ENCODE measurements at regions not wholly inside any gene's neighbourhood (a gene's known extent, or its start where the extent isn't known, plus 50 kb on each side); places are given as distances from the start of the nearest gene placed in this dataset.

DNA sequence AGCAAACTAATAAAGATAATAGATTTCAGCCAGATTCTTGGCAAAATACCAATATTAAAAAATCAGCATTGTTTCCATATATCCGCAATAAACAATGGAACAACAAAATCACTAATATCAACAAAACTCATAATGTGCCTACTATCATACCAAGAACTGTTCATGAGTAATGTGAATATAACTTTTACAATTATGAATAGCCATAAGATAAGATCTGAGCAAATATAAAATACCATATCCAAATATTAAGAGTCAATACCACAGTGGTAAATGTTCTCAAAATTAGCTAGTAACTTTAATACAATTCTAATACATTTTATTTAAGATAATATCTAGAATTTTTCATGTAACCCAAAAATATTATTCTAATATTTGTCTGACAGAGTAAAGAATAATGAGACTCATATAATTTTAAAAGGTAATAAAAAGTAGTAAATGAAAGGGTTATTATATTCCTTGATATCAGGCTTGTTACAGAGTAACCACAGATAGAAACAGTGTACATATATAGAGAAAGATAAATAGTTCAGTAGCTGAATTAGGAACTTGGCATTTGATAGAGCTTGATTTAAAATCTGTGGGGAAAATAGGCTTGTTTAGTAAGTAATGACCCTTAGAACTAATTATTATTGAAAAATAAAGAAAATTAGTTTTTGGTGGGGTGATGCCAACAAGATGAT, 2126.6 kb downstream of the MRPL39 start:
- Mint-ChIP-seq H3K4me3 (ENCODE audit: unreplicated experiment) (no peak overlapping the region), H3K4me1 (ENCODE audit: low read depth) (no peaks in the 10 kb centered on the region), H3K9me3 (ENCODE audit: low read depth) (peaks cover 23% of the 10 kb centered on the region), H3K36me3 (ENCODE audit: low read depth) (no peaks in the 10 kb centered on the region), H3K27me3 (ENCODE audit: low read depth) (no peaks in the 10 kb centered on the region), H3K27ac (ENCODE audit: unreplicated experiment) (no peak overlapping the region)
- TF ChIP-seq CTCF (IDR thresholded peaks at IDR 0.05) = no peak
- DNase-seq (ENCODE audit: low spot score) = no peak

DNA sequence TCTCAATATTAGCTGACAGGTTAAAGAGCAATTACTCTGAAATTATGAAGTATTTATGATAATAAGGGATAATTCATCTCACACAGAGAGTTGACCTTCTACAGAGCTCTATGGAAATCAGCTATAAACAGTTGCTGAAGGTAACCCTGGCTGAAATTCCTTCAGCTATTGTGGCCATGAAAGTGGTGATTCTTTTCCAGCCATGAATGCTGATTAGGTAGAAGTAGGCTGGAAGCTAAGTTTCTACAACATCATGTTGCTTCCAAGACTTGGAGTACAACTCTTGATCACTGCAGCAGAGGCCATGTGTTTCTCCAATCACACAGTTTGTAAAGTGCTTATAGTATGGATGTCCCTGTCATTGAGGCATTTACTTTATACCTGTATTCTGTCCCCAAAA, 2128.9 kb downstream of the MRPL39 start:
- Mint-ChIP-seq H3K27ac (ENCODE audit: unreplicated experiment) (no peak overlapping the region), H3K27me3 (ENCODE audit: low read depth) (no peaks in the 10 kb centered on the region), H3K4me1 (ENCODE audit: low read depth) (no peaks in the 10 kb centered on the region), H3K36me3 (ENCODE audit: low read depth) (no peaks in the 10 kb centered on the region), H3K4me3 (ENCODE audit: unreplicated experiment) (no peak overlapping the region), H3K9me3 (ENCODE audit: low read depth) (peaks cover 22% of the 10 kb centered on the region)
- no peak for DNase-seq (ENCODE audit: low spot score)
- no peak for TF ChIP-seq CTCF (IDR thresholded peaks at IDR 0.05)

GRCh38 chr21:23475281-23476219, 2131.7 kb downstream of the MRPL39 start:
- no peak for TF ChIP-seq CTCF (IDR thresholded peaks at IDR 0.05)
- no peaks in the 10 kb centered on the region for H3K27me3 Mint-ChIP-seq (ENCODE audit: low read depth)
- DNase-seq (ENCODE audit: low spot score) = no peak
- no peak overlapping the region for H3K4me3 Mint-ChIP-seq (ENCODE audit: unreplicated experiment)
- H3K9me3 Mint-ChIP-seq (ENCODE audit: low read depth) = peaks cover 13% of the 10 kb centered on the region
- H3K4me1 Mint-ChIP-seq (ENCODE audit: low read depth) = no peaks in the 10 kb centered on the region
- H3K36me3 Mint-ChIP-seq (ENCODE audit: low read depth) = no peaks in the 10 kb centered on the region
- no peak overlapping the region for H3K27ac Mint-ChIP-seq (ENCODE audit: unreplicated experiment)

DNA sequence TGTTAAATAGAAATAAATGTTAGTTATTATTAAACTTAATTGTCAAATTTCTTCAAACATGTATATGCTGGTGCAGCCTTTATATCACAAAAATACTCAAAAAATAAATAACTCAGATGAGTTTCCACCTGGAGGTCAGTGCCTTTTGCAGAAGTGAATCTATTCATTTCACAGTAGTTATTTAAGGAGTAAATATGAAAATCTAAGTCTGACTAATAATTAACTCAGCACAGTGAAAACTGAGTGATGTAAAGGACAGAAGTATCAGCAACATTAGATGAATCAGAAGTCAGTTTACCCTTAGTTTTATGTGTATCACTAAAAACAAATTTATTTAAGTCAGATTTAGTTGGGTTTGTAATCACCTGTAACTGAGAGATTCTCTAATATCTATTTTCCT, 2135.4 kb downstream of the MRPL39 start:
- DNase-seq (ENCODE audit: low spot score) = no peak
- TF ChIP-seq CTCF (IDR thresholded peaks at IDR 0.05) = no peak
- Mint-ChIP-seq H3K27ac (ENCODE audit: unreplicated experiment) (no peak overlapping the region), H3K4me1 (ENCODE audit: low read depth) (no peaks in the 10 kb centered on the region), H3K4me3 (ENCODE audit: unreplicated experiment) (no peak overlapping the region), H3K36me3 (ENCODE audit: low read depth) (no peaks in the 10 kb centered on the region), H3K27me3 (ENCODE audit: low read depth) (no peaks in the 10 kb centered on the region), H3K9me3 (ENCODE audit: low read depth) (peaks cover 13% of the 10 kb centered on the region)

GRCh38 chr21:23463365-23463764, 2143.9 kb downstream of the MRPL39 start:
- DNase-seq (ENCODE audit: low spot score) = no peak
- H3K4me3 Mint-ChIP-seq (ENCODE audit: unreplicated experiment) = no peak overlapping the region
- no peaks in the 10 kb centered on the region for H3K27me3 Mint-ChIP-seq (ENCODE audit: low read depth)
- no peaks in the 10 kb centered on the region for H3K4me1 Mint-ChIP-seq (ENCODE audit: low read depth)
- no peaks in the 10 kb centered on the region for H3K36me3 Mint-ChIP-seq (ENCODE audit: low read depth)
- H3K9me3 Mint-ChIP-seq (ENCODE audit: low read depth) = peaks cover 14% of the 10 kb centered on the region
- H3K27ac Mint-ChIP-seq (ENCODE audit: unreplicated experiment) = no peak overlapping the region
- TF ChIP-seq CTCF (IDR thresholded peaks at IDR 0.05) = no peak

Measured in chondrocyte (in vitro differentiated cells).